Liver (tissue), 8 donors: ENCODE measurements at regions not wholly inside any gene's neighbourhood (a gene's known extent, or its start where the extent isn't known, plus 50 kb on each side); places are given as distances from the start of the nearest gene placed in this dataset.

Source experiments
- DNase-seq: peaks from one replicate; pipeline ENCODE4 v3.0.0-alpha.2; 2017; ENCODE audit warnings: low spot score
- H3K27ac ChIP-seq, 2 donors: one replicate each; pipeline ENCODE4 v1.7.0; 2013; ENCODE audit warnings: inconsistent platforms in 2 of 2, low read length in 2 of 2, control low read depth in 1 of 2, low read depth in 1 of 2, mild to moderate bottlenecking in 1 of 2
- H3K27me3 ChIP-seq, 4 donors: one replicate each; pipeline versions ENCODE4 v1.6.1 to v1.7.0; 2013; ENCODE audit warnings: low read length in 3 of 4, inconsistent platforms in 1 of 4, mild to moderate bottlenecking in 1 of 4, moderate library complexity in 1 of 4; ENCODE audit not compliant: control insufficient read depth in 4 of 4, insufficient read depth in 4 of 4
- H3K36me3 ChIP-seq, 4 donors: one replicate each; pipeline versions ENCODE4 v1.6.1 to v1.7.0; 2013; ENCODE audit warnings: low read length in 3 of 4, mild to moderate bottlenecking in 3 of 4, low read depth in 1 of 4, moderate library complexity in 1 of 4; ENCODE audit not compliant: control insufficient read depth in 4 of 4, insufficient read depth in 3 of 4
- H3K4me1 ChIP-seq, 4 donors: one replicate each; pipeline versions ENCODE4 v1.6.1 to v1.7.0; 2013; ENCODE audit warnings: low read length in 3 of 4, mild to moderate bottlenecking in 3 of 4, moderate library complexity in 1 of 4; ENCODE audit not compliant: control insufficient read depth in 4 of 4, insufficient read depth in 4 of 4
- H3K4me3 ChIP-seq, 3 donors: one replicate each; pipeline versions ENCODE4 v1.6.1 to v1.7.0; 2013; ENCODE audit warnings: low read length in 3 of 3, control low read depth in 1 of 3, low read depth in 1 of 3, mild to moderate bottlenecking in 1 of 3
- H3K9ac ChIP-seq, 2 donors: one replicate each; pipeline ENCODE4 v1.7.0; 2013; ENCODE audit warnings: low read length in 2 of 2, mild to moderate bottlenecking in 2 of 2, moderate library complexity in 2 of 2, control low read depth in 1 of 2, low read depth in 1 of 2
- H3K9me3 ChIP-seq, 4 donors: one replicate each; pipeline versions ENCODE4 v1.6.1 to v1.7.0; 2013; ENCODE audit warnings: low read length in 3 of 4; ENCODE audit not compliant: control insufficient read depth in 4 of 4
- EGR1 ChIP-seq, 2 donors: IDR thresholded peaks; 2 replicates each; pipeline ENCODE4 v1.6.1; 2016 to 2018; ENCODE audit warnings: antibody characterized with exemption in 2 of 2, low read depth in 2 of 2
- FOXA1 ChIP-seq: IDR thresholded peaks from 2 replicates; pipeline ENCODE4 v1.6.1; 2016; ENCODE audit warnings: antibody characterized with exemption
- FOXA2 ChIP-seq: IDR thresholded peaks from 2 replicates; pipeline ENCODE4 v1.6.1; 2016; ENCODE audit warnings: antibody characterized with exemption
- GABPA ChIP-seq, 2 donors: IDR thresholded peaks in 1 of 2; conservative IDR thresholded peaks in 1 of 2; 2 replicates each; pipeline ENCODE4 v1.6.1; 2016; ENCODE audit warnings: antibody characterized with exemption in 2 of 2, mild to moderate bottlenecking in 1 of 2, moderate library complexity in 1 of 2
- HNF4A ChIP-seq, 2 donors: conservative IDR thresholded peaks; 2 replicates each; pipeline ENCODE4 v1.6.1; 2016; ENCODE audit warnings: antibody characterized with exemption in 2 of 2, mild to moderate bottlenecking in 2 of 2
- HNF4G ChIP-seq: IDR thresholded peaks from 2 replicates; pipeline ENCODE4 v1.6.1; 2016; ENCODE audit warnings: antibody characterized with exemption
- JUND ChIP-seq, 2 donors: IDR thresholded peaks; 2 replicates each; pipeline ENCODE4 v1.6.1; 2016; ENCODE audit warnings: antibody characterized with exemption in 2 of 2
- RAD21 ChIP-seq, 2 donors: IDR thresholded peaks; 2 replicates each; pipeline ENCODE4 v1.6.1; 2016; ENCODE audit warnings: antibody characterized with exemption in 2 of 2, mild to moderate bottlenecking in 2 of 2
- RXRA ChIP-seq, 2 donors: IDR thresholded peaks; 2 replicates each; pipeline ENCODE4 v1.6.1; 2017 to 2018; ENCODE audit warnings: antibody characterized with exemption in 2 of 2, mild to moderate bottlenecking in 1 of 2
- TAF1 ChIP-seq: conservative IDR thresholded peaks from 2 replicates; pipeline ENCODE4 v1.6.1; 2016; ENCODE audit warnings: antibody characterized with exemption, mild to moderate bottlenecking
- YY1 ChIP-seq: IDR thresholded peaks from 2 replicates; pipeline ENCODE4 v1.6.1; 2016; ENCODE audit warnings: antibody characterized with exemption, mild to moderate bottlenecking
- WGBS: extraction: QIAGEN DNeasy Blood & Tissue Kit; methylation state at CpG from one replicate; pipeline ENCODE4 v1.1.7; 2013; 5-methylcytosine and 5-hydroxymethylcytosine counted together
- TF ChIP-seq, protein P1 (sequence below): fragments of 150-350 bp; IDR thresholded peaks from 2 replicates; pipeline ENCODE4 v1.5.1; 2017; ENCODE audit warnings: improper control_type of control experiment, low read depth, low read length; ENCODE audit not compliant: missing input control
- TF ChIP-seq, protein P2 (sequence below): IDR thresholded peaks from 2 replicates; pipeline ENCODE4 v1.6.1; 2016; ENCODE audit warnings: antibody characterized with exemption
- TF ChIP-seq, protein P3 (sequence below): IDR thresholded peaks from 2 replicates; pipeline ENCODE4 v1.6.1; 2016; ENCODE audit warnings: antibody characterized with exemption
- TF ChIP-seq, protein P4 (sequence below): IDR thresholded peaks from 2 replicates; pipeline ENCODE4 v1.6.1; 2016; ENCODE audit warnings: antibody characterized with exemption
- TF ChIP-seq, protein P5 (sequence below): IDR thresholded peaks from 2 replicates; pipeline ENCODE4 v1.6.1; 2016; ENCODE audit warnings: antibody characterized with exemption, mild to moderate bottlenecking
- donor health status: healthy.
- donor health status: healthy.
- donor health status: healthy.
- donor health status: healthy.
- donor health status: healthy.

DNA sequence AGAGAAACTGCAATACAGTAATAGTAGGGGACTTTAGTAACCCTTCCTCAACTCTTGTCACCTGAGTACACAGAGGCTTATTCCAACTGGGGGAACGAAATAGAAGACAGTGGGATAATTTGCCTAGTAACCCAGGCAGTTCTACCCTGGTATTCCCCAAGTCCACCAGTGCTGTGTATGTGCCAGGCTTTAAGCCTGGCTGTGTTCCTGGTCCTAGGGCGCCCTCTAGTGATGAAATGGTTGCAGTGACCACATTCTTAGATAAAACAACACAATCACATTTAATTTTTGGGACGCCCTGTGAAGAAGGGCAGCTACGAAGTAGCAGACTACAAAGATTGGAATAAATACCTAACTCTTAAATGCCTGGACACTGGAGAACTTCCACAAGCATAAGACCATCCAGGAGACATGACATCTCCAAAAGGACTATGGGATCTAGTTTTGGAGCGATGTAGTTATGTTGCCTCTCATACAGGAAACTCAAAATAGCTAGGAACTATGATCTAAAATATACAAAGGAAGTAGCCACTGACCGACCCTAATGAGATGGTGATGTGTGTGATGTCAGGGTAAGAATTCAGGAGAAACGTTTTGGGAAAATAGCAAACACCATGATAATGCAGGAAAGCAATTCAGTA is 163.0 kb upstream of the XIST start:
- Histone ChIP-seq H3K9me3 (no peaks in the 10 kb centered on the region), H3K4me1 (no peaks in the 10 kb centered on the region), H3K27ac (no peak overlapping the region), H3K27me3 (no peaks in the 10 kb centered on the region), H3K4me3 (no peak overlapping the region), H3K36me3 (no peaks in the 10 kb centered on the region), H3K9ac (no peak overlapping the region)
- TF ChIP-seq RAD21 (IDR thresholded peaks at IDR 0.05) (peak; percentile 92 to 99), EGR1 (IDR thresholded peaks at IDR 0.05; ENCODE audit: low read depth in 2 of 2) (no peak), FOXA1 (no peak), HNF4G (no peak), JUND (IDR thresholded peaks at IDR 0.05) (no peak), RXRA (IDR thresholded peaks at IDR 0.05) (no peak), GABPA (IDR thresholded peaks at IDR 0.05 in 1 of 2, conservative IDR thresholded peaks at IDR 0.05 in 1 of 2) (no peak), HNF4A (conservative IDR thresholded peaks at IDR 0.05) (no peak)
- TF ChIP-seq, protein P1, sequence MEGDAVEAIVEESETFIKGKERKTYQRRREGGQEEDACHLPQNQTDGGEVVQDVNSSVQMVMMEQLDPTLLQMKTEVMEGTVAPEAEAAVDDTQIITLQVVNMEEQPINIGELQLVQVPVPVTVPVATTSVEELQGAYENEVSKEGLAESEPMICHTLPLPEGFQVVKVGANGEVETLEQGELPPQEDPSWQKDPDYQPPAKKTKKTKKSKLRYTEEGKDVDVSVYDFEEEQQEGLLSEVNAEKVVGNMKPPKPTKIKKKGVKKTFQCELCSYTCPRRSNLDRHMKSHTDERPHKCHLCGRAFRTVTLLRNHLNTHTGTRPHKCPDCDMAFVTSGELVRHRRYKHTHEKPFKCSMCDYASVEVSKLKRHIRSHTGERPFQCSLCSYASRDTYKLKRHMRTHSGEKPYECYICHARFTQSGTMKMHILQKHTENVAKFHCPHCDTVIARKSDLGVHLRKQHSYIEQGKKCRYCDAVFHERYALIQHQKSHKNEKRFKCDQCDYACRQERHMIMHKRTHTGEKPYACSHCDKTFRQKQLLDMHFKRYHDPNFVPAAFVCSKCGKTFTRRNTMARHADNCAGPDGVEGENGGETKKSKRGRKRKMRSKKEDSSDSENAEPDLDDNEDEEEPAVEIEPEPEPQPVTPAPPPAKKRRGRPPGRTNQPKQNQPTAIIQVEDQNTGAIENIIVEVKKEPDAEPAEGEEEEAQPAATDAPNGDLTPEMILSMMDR, result peak; percentile 92
- TF ChIP-seq, protein P2, sequence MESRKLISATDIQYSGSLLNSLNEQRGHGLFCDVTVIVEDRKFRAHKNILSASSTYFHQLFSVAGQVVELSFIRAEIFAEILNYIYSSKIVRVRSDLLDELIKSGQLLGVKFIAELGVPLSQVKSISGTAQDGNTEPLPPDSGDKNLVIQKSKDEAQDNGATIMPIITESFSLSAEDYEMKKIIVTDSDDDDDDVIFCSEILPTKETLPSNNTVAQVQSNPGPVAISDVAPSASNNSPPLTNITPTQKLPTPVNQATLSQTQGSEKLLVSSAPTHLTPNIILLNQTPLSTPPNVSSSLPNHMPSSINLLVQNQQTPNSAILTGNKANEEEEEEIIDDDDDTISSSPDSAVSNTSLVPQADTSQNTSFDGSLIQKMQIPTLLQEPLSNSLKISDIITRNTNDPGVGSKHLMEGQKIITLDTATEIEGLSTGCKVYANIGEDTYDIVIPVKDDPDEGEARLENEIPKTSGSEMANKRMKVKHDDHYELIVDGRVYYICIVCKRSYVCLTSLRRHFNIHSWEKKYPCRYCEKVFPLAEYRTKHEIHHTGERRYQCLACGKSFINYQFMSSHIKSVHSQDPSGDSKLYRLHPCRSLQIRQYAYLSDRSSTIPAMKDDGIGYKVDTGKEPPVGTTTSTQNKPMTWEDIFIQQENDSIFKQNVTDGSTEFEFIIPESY, result no peak
- TF ChIP-seq, protein P3, sequence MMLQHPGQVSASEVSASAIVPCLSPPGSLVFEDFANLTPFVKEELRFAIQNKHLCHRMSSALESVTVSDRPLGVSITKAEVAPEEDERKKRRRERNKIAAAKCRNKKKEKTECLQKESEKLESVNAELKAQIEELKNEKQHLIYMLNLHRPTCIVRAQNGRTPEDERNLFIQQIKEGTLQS, result no peak
- TF ChIP-seq, protein P4, sequence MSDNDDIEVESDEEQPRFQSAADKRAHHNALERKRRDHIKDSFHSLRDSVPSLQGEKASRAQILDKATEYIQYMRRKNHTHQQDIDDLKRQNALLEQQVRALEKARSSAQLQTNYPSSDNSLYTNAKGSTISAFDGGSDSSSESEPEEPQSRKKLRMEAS, result no peak
- TF ChIP-seq, protein P5, sequence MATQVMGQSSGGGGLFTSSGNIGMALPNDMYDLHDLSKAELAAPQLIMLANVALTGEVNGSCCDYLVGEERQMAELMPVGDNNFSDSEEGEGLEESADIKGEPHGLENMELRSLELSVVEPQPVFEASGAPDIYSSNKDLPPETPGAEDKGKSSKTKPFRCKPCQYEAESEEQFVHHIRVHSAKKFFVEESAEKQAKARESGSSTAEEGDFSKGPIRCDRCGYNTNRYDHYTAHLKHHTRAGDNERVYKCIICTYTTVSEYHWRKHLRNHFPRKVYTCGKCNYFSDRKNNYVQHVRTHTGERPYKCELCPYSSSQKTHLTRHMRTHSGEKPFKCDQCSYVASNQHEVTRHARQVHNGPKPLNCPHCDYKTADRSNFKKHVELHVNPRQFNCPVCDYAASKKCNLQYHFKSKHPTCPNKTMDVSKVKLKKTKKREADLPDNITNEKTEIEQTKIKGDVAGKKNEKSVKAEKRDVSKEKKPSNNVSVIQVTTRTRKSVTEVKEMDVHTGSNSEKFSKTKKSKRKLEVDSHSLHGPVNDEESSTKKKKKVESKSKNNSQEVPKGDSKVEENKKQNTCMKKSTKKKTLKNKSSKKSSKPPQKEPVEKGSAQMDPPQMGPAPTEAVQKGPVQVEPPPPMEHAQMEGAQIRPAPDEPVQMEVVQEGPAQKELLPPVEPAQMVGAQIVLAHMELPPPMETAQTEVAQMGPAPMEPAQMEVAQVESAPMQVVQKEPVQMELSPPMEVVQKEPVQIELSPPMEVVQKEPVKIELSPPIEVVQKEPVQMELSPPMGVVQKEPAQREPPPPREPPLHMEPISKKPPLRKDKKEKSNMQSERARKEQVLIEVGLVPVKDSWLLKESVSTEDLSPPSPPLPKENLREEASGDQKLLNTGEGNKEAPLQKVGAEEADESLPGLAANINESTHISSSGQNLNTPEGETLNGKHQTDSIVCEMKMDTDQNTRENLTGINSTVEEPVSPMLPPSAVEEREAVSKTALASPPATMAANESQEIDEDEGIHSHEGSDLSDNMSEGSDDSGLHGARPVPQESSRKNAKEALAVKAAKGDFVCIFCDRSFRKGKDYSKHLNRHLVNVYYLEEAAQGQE, result no peak
- peak; percentile 50 for DNase-seq
- WGBS, result 24% methylated on average over 7 of the region's 7 CpGs

DNA sequence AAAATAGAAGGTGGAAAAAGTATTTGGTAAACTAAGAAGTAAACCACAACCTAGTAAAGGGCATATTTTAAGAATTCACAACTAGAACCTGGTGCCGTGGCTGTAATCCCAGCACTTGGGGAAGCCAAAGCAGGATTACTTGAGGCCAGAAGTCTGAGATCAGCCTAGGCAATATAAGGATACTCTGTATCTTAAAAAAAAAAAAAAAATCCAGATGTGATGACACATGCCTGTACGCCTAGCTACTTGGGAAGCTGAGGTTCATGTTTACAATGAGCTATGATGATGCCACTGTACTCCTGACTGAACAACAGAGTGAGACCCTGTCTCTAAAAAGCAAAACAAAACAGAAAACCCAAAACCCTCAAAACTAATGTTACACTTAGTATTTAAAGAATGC is 156.5 kb upstream of the XIST start:
- peaks cover 0 to 2% (median 0%) of the 10 kb centered on the region in 4 donors for H3K36me3 ChIP-seq
- H3K4me1 ChIP-seq, result no peaks in the 10 kb centered on the region
- H3K27ac ChIP-seq, result no peak overlapping the region
- H3K9ac ChIP-seq, result no peak overlapping the region
- H3K4me3 ChIP-seq, result no peak overlapping the region
- no peaks in the 10 kb centered on the region for H3K27me3 ChIP-seq
- DNase-seq, result no peak
- no peaks in the 10 kb centered on the region for H3K9me3 ChIP-seq
- WGBS, result 94% methylated on average over 2 of the region's 2 CpGs
- TF ChIP-seq HNF4A (conservative IDR thresholded peaks at IDR 0.05) (no peak), RXRA (IDR thresholded peaks at IDR 0.05) (no peak), FOXA2 (no peak), TAF1 (no peak), FOXA1 (no peak), EGR1 (IDR thresholded peaks at IDR 0.05; ENCODE audit: low read depth in 2 of 2) (no peak), HNF4G (no peak), GABPA (IDR thresholded peaks at IDR 0.05 in 1 of 2, conservative IDR thresholded peaks at IDR 0.05 in 1 of 2) (no peak), YY1 (no peak)
- TF ChIP-seq, protein P5, result no peak
- TF ChIP-seq, protein P1, result no peak
- TF ChIP-seq, protein P3, result no peak
